HEK293 (cell line): ENCODE measurements at regions not wholly inside any gene's neighbourhood (a gene's known extent, or its start where the extent isn't known, plus 50 kb on each side); places are given as distances from the start of the nearest gene placed in this dataset.

Experiments
- CTCF ChIA-PET: fragments of 350-600 bp; formaldehyde crosslinking; extraction: SDS; loops from one replicate; lab custom pipeline; 2021; ENCODE audit warnings: antibody characterized with exemption; lab: Yijun Ruan, JAX
- POLR2A ChIA-PET: fragments of 300-600 bp; formaldehyde crosslinking; extraction: SDS; loops from one replicate; lab custom pipeline; 2020; ENCODE audit warnings: antibody characterized with exemption, inconsistent platforms; lab: Yijun Ruan, JAX
- H3K27ac ChIP-seq: fragments of 200-500 bp; sonication (Bioruptor generic); 2 replicates; pipeline ENCODE4 v1.5.1; 2014; ENCODE audit warnings: low read depth, low read length, control low read depth, inconsistent platforms; ENCODE audit errors: extremely low read depth
- H3K36me3 ChIP-seq, 2 experiments: fragments of 200-500 bp in 1 of 2; sonication (Bioruptor generic) in 1 of 2; 1 replicate in 1 of 2; 2 replicates in 1 of 2; pipeline ENCODE4 v1.5.1; 2014 to 2017; ENCODE audit warnings: inconsistent platforms in 2 of 2, low read length in 2 of 2; ENCODE audit not compliant: control insufficient read depth in 2 of 2, insufficient read depth in 1 of 2
- H3K4me1 ChIP-seq: fragments of 200-500 bp; sonication (Bioruptor generic); 2 replicates; pipeline ENCODE4 v1.5.1; 2014; ENCODE audit warnings: mild to moderate bottlenecking, low read length, inconsistent platforms; ENCODE audit not compliant: control insufficient read depth, insufficient read depth
- H3K4me3 ChIP-seq: 2 replicates; pipeline ENCODE4 v1.5.1; 2011; ENCODE audit warnings: low read depth, mild to moderate bottlenecking, control low read depth, low read length, moderate library complexity
- H3K9me3 ChIP-seq: fragments of 200-500 bp; sonication (Bioruptor generic); 2 replicates; pipeline ENCODE4 v1.5.1; 2014; ENCODE audit warnings: low read depth, low read length, inconsistent platforms; ENCODE audit not compliant: control insufficient read depth, insufficient read depth
- EGR2 ChIP-seq: fragments of 450-650 bp; formaldehyde crosslinking; IDR thresholded peaks from 2 replicates; pipeline ENCODE4 v1.5.1; 2016; ENCODE audit warnings: low read depth, missing biosample characterization, missing genetic modification characterization
- OVOL3 ChIP-seq: fragments of 450-650 bp; formaldehyde crosslinking; IDR thresholded peaks from 2 replicates; pipeline ENCODE4 v1.5.1; 2016; ENCODE audit warnings: missing biosample characterization, missing genetic modification characterization
- SCRT2 ChIP-seq: fragments of 450-650 bp; formaldehyde crosslinking; IDR thresholded peaks from 2 replicates; pipeline ENCODE4 v1.5.1; 2016; ENCODE audit warnings: missing biosample characterization, missing genetic modification characterization
- SP7 ChIP-seq: fragments of 450-650 bp; formaldehyde crosslinking; IDR thresholded peaks from 2 replicates; pipeline ENCODE4 v1.5.1; 2016; ENCODE audit warnings: missing biosample characterization, missing genetic modification characterization
- ZBTB11 ChIP-seq: fragments of 450-650 bp; formaldehyde crosslinking; conservative IDR thresholded peaks from 2 replicates; pipeline ENCODE4 v1.5.1; 2016; ENCODE audit warnings: low read depth, missing biosample characterization, missing genetic modification characterization
- ZNF121 ChIP-seq: fragments of 450-650 bp; formaldehyde crosslinking; IDR thresholded peaks from 2 replicates; pipeline ENCODE4 v1.5.1; 2016; ENCODE audit warnings: missing biosample characterization, missing genetic modification characterization
- ZNF146 ChIP-seq: fragments of 450-650 bp; formaldehyde crosslinking; IDR thresholded peaks from 2 replicates; pipeline ENCODE4 v1.5.1; 2016; ENCODE audit warnings: missing biosample characterization, missing genetic modification characterization
- ZNF214 ChIP-seq: fragments of 450-650 bp; formaldehyde crosslinking; IDR thresholded peaks from 2 replicates; pipeline ENCODE4 v1.5.1; 2017; ENCODE audit warnings: missing biosample characterization, mild to moderate bottlenecking, missing genetic modification characterization, borderline replicate concordance
- ZNF248 ChIP-seq: fragments of 450-650 bp; formaldehyde crosslinking; IDR thresholded peaks from 2 replicates; pipeline ENCODE4 v1.5.1; 2017; ENCODE audit warnings: missing biosample characterization, missing genetic modification characterization
- ZNF311 ChIP-seq: fragments of 450-650 bp; formaldehyde crosslinking; IDR thresholded peaks from 2 replicates; pipeline ENCODE4 v1.5.1; 2017; ENCODE audit warnings: missing biosample characterization, missing genetic modification characterization, borderline replicate concordance
- ZNF350 ChIP-seq: fragments of 450-650 bp; formaldehyde crosslinking; IDR thresholded peaks from 2 replicates; pipeline ENCODE4 v1.5.0; 2017; ENCODE audit warnings: missing biosample characterization, mild to moderate bottlenecking, missing genetic modification characterization
- ZNF354C ChIP-seq: fragments of 450-650 bp; formaldehyde crosslinking; IDR thresholded peaks from 2 replicates; pipeline ENCODE4 v1.5.1; 2016; ENCODE audit warnings: missing biosample characterization, missing genetic modification characterization, low read depth, borderline replicate concordance
- ZNF398 ChIP-seq: fragments of 450-650 bp; formaldehyde crosslinking; IDR thresholded peaks from 2 replicates; pipeline ENCODE4 v1.5.1; 2017; ENCODE audit warnings: missing biosample characterization, missing genetic modification characterization
- ZNF404 ChIP-seq: fragments of 450-650 bp; formaldehyde crosslinking; IDR thresholded peaks from 2 replicates; pipeline ENCODE4 v1.5.1; 2017; ENCODE audit warnings: missing biosample characterization, missing genetic modification characterization
- ZNF433 ChIP-seq: fragments of 450-650 bp; formaldehyde crosslinking; IDR thresholded peaks from 2 replicates; pipeline ENCODE4 v1.5.1; 2016; ENCODE audit warnings: missing biosample characterization, missing genetic modification characterization, low read depth
- ZNF513 ChIP-seq: fragments of 450-650 bp; IDR thresholded peaks from 2 replicates; pipeline ENCODE4 v1.5.1; 2018; ENCODE audit warnings: missing biosample characterization, missing genetic modification characterization
- ZNF514 ChIP-seq: fragments of 450-650 bp; formaldehyde crosslinking; IDR thresholded peaks from 2 replicates; pipeline ENCODE4 v1.5.1; 2016; ENCODE audit warnings: missing biosample characterization, missing genetic modification characterization
- ZNF580 ChIP-seq: fragments of 450-650 bp; formaldehyde crosslinking; IDR thresholded peaks from 2 replicates; pipeline ENCODE4 v1.5.1; 2016; ENCODE audit warnings: missing biosample characterization, missing genetic modification characterization
- ZNF830 ChIP-seq: fragments of 450-650 bp; IDR thresholded peaks from 2 replicates; pipeline ENCODE4 v1.5.0; 2018; ENCODE audit warnings: missing biosample characterization, missing genetic modification characterization, low read depth, mild to moderate bottlenecking, moderate library complexity
- ZNF843 ChIP-seq: fragments of 450-650 bp; formaldehyde crosslinking; IDR thresholded peaks from 2 replicates; pipeline ENCODE4 v1.5.1; 2016; ENCODE audit warnings: missing biosample characterization, missing genetic modification characterization

GRCh38 chr3:30098243-30098642 lies 508.2 kb upstream of the TGFBR2 start (continued):
- TF ChIP-seq ZNF214 (no peak), ZNF248 (tag by site-specific recombination) (no peak), ZNF398 (no peak), ZNF513 (tag by site-specific recombination) (no peak), OVOL3 (no peak), ZNF354C (tag by site-specific recombination) (no peak), EGR2 (tag by site-specific recombination) (no peak), ZNF404 (no peak), ZNF514 (no peak)

- no peak overlapping the region for H3K27ac ChIP-seq
- H3K4me3 ChIP-seq, result no peak overlapping the region
- no peak for TF ChIP-seq ZNF350 (tag by site-specific recombination)
- no peak for TF ChIP-seq ZNF146 (tag by site-specific recombination)
- H3K4me1 ChIP-seq, result no peaks in the 10 kb centered on the region
- H3K9me3 ChIP-seq, result no peaks in the 10 kb centered on the region
- H3K36me3 ChIP-seq, result no peaks in the 10 kb centered on the region
- POLR2A ChIA-PET, result no interaction called here
- CTCF ChIA-PET, result interaction anchor here (0.6 to 1.8 kb wide), 4 partner anchors 11 to 653 kb away, joined by 3 to 4 read pairs (median 3); no protein-coding TSS in a partner anchor
These were observed 507.5 kb upstream of the TGFBR2 start for GRCh38 chr3:30098653-30099455.

- TF ChIP-seq ZNF830 (no peak), ZNF354C (tag by site-specific recombination) (no peak), EGR2 (tag by site-specific recombination) (no peak), ZBTB11 (tag by site-specific recombination) (no peak), SP7 (no peak), ZNF404 (no peak), ZNF311 (tag by site-specific recombination) (no peak), ZNF121 (tag by site-specific recombination) (no peak), ZNF433 (tag by site-specific recombination) (no peak), ZNF843 (tag by site-specific recombination) (no peak), SCRT2 (tag by site-specific recombination) (no peak), ZNF580 (tag by site-specific recombination) (no peak)
- ChIA-PET CTCF (interaction anchor here (0.7 kb wide), 1 partner anchor 18 kb away, joined by 3 read pairs; no protein-coding TSS in a partner anchor), POLR2A (no interaction called here)
- Histone ChIP-seq H3K27ac (no peak overlapping the region), H3K36me3 (no peaks in the 10 kb centered on the region), H3K9me3 (no peaks in the 10 kb centered on the region), H3K4me1 (no peaks in the 10 kb centered on the region), H3K4me3 (no peak overlapping the region)
These were observed 504.0 kb upstream of the TGFBR2 start for GRCh38 chr3:30102356-30102755.
